Parathyroid adenoma (tissue), 2 donors: ENCODE measurements at regions not wholly inside any gene's neighbourhood (a gene's known extent, or its start where the extent isn't known, plus 50 kb on each side); places are given as distances from the start of the nearest gene placed in this dataset.

Source experiments
- H2AFZ ChIP-seq: fragments of 300-600 bp; sonication (generic); one replicate; pipeline ENCODE4 v1.7.0; 2017; ENCODE audit warnings: antibody characterized with exemption, mild to moderate bottlenecking
- H3K27ac ChIP-seq: fragments of 300-600 bp; sonication (generic); one replicate; pipeline ENCODE4 v1.7.0; 2017
- H3K27me3 ChIP-seq: fragments of 300-600 bp; sonication (generic); one replicate; pipeline ENCODE4 v1.7.0; 2017; ENCODE audit warnings: low read length; ENCODE audit not compliant: control insufficient read depth, insufficient read depth
- H3K36me3 ChIP-seq: fragments of 300-600 bp; sonication (generic); one replicate; pipeline ENCODE4 v1.7.0; 2017; ENCODE audit warnings: low read length; ENCODE audit not compliant: control insufficient read depth, insufficient read depth
- H3K4me1 ChIP-seq: fragments of 300-600 bp; sonication (generic); one replicate; pipeline ENCODE4 v1.7.0; 2017; ENCODE audit warnings: control low read depth
- H3K4me2 ChIP-seq: fragments of 300-600 bp; sonication (generic); one replicate; pipeline ENCODE4 v1.7.0; 2017; ENCODE audit warnings: low read length
- H3K4me3 ChIP-seq: fragments of 300-600 bp; sonication (generic); one replicate; pipeline ENCODE4 v1.7.0; 2017; ENCODE audit warnings: low read depth, low read length
- H3K79me2 ChIP-seq: fragments of 300-600 bp; sonication (generic); one replicate; pipeline ENCODE4 v1.7.0; 2017; ENCODE audit warnings: control low read depth
- H3K9ac ChIP-seq: fragments of 300-600 bp; sonication (generic); one replicate; pipeline ENCODE4 v1.7.0; 2017; ENCODE audit warnings: mild to moderate bottlenecking
- H3K9me3 ChIP-seq: fragments of 300-600 bp; sonication (generic); one replicate; pipeline ENCODE4 v1.7.0; 2017; ENCODE audit warnings: low read length; ENCODE audit not compliant: control insufficient read depth
- TF ChIP-seq, protein P1 (sequence below): fragments of 300-600 bp; sonication (generic); IDR thresholded peaks from one replicate; pipeline ENCODE4 v1.7.0; 2017; ENCODE audit warnings: antibody characterized with exemption, mild to moderate bottlenecking
- donor health status: primary hyperparathyroidism.

DNA sequence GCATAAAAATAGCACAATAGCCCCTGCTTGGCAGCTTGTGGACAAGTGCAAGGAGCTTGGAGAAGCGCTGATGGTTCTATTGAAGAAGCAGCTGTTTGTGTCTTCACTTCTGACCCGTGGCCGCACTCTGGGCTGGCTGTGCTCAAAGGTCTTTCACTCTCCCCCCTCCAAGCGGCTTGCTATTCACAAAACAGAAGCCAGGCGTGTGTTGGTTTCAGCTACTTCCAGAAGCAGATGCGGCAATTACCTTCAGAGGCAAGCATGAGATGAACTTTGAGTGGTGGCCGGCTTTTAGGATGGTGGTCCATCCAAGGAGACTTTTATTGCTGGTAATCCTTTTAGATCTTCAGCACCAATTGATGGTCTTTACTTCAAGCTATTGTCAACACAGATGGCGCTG is 188.5 kb upstream of the ARGLU1 start:
- TF ChIP-seq, protein P1, sequence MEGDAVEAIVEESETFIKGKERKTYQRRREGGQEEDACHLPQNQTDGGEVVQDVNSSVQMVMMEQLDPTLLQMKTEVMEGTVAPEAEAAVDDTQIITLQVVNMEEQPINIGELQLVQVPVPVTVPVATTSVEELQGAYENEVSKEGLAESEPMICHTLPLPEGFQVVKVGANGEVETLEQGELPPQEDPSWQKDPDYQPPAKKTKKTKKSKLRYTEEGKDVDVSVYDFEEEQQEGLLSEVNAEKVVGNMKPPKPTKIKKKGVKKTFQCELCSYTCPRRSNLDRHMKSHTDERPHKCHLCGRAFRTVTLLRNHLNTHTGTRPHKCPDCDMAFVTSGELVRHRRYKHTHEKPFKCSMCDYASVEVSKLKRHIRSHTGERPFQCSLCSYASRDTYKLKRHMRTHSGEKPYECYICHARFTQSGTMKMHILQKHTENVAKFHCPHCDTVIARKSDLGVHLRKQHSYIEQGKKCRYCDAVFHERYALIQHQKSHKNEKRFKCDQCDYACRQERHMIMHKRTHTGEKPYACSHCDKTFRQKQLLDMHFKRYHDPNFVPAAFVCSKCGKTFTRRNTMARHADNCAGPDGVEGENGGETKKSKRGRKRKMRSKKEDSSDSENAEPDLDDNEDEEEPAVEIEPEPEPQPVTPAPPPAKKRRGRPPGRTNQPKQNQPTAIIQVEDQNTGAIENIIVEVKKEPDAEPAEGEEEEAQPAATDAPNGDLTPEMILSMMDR: no peak
- H3K27ac ChIP-seq: no peak overlapping the region
- H3K36me3 ChIP-seq: no peaks in the 10 kb centered on the region
- H3K4me1 ChIP-seq: no peaks in the 10 kb centered on the region
- H3K9me3 ChIP-seq: no peaks in the 10 kb centered on the region
- H3K4me3 ChIP-seq: no peak overlapping the region
- no peaks in the 10 kb centered on the region for H3K79me2 ChIP-seq
- H2AFZ ChIP-seq: no peak overlapping the region
- no peaks in the 10 kb centered on the region for H3K27me3 ChIP-seq
- no peak overlapping the region for H3K4me2 ChIP-seq
- no peak overlapping the region for H3K9ac ChIP-seq

DNA sequence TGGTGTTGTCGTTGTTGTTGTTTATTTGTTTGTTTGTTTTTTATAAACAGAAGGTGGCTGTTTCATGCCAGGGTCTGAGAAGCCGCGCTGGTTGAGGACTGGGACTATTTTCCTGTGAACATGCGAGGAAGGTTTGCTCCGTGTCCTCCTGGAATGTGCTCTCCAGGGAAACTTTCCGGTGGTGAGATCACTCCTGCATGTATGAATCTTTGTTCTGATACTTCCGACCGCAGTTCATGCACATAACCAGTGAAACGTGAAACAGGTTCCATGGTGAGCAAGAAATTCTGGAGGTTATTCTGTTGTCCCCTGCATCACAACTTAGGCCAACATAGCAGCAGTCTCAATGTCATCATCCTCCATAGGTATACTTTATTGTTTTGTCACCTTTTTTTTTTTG is 187.6 kb upstream of the ARGLU1 start:
- Histone ChIP-seq H3K4me1 (no peaks in the 10 kb centered on the region), H3K4me3 (no peak overlapping the region), H3K36me3 (no peaks in the 10 kb centered on the region), H2AFZ (no peak overlapping the region), H3K27ac (no peak overlapping the region), H3K79me2 (no peaks in the 10 kb centered on the region), H3K27me3 (no peaks in the 10 kb centered on the region), H3K9ac (no peak overlapping the region), H3K4me2 (no peak overlapping the region), H3K9me3 (no peaks in the 10 kb centered on the region)
- TF ChIP-seq, protein P1: no peak

DNA sequence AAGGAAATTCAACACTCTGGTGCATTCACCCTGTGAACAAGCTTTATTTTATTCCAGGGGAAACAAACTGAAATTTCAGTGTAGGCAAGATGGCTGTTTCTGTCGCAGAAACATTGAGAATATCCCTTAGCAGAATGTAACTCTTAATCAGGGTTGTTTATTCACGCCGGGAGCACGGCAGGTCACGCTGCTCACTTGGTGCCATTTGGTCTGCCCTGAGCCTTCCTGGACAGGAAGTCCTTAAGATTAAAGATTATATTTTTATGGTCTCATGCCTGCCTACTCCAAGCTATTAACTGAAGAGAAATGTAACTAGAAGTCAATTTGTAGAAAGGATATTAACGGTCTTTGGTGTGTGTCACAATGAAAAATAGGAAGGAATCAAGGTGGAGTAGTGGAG is 185.3 kb upstream of the ARGLU1 start:
- H3K4me1 ChIP-seq: no peaks in the 10 kb centered on the region
- H3K4me3 ChIP-seq: no peak overlapping the region
- H3K4me2 ChIP-seq: peak overlapping the region; percentile 51
- no peaks in the 10 kb centered on the region for H3K9me3 ChIP-seq
- TF ChIP-seq, protein P1: no peak
- no peaks in the 10 kb centered on the region for H3K79me2 ChIP-seq
- H2AFZ ChIP-seq: peak overlapping the region; percentile 63
- peak overlapping the region; percentile 37 for H3K27ac ChIP-seq
- no peaks in the 10 kb centered on the region for H3K36me3 ChIP-seq
- no peaks in the 10 kb centered on the region for H3K27me3 ChIP-seq
- no peak overlapping the region for H3K9ac ChIP-seq

DNA sequence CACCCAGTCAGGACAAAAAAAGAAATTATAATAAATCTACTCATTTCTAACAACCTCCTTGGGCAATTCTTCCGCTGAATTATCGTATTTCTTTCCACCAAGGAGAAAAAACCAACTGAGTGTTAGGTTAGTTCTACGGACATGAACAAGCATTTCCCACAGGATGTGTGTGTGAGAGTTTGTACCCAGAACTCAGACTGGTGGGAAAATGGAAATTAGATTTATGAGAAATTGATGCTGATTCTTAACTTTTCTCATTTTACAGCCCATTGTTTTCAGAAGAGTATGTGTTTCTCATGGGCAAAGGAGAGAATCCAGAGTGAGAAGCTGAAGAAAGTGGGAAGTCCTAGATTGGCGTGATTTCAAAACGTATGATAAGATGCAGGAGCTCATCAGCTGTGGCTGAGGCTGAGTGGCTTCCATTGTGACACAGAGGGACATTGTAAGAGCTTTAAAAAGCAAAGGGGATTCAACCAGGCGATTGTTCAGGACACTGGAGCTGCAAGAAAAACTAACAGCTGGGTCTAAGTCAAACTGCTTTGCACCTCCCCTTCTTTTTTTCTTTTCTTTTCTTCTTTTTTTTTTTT is 184.7 kb upstream of the ARGLU1 start:
- Histone ChIP-seq H2AFZ (no peak overlapping the region), H3K36me3 (no peaks in the 10 kb centered on the region), H3K4me3 (no peak overlapping the region), H3K79me2 (no peaks in the 10 kb centered on the region), H3K4me2 (peak overlapping the region; percentile 51), H3K27me3 (no peaks in the 10 kb centered on the region), H3K27ac (peak overlapping the region; percentile 37), H3K4me1 (no peaks in the 10 kb centered on the region), H3K9me3 (no peaks in the 10 kb centered on the region), H3K9ac (no peak overlapping the region)
- TF ChIP-seq, protein P1: no peak

DNA sequence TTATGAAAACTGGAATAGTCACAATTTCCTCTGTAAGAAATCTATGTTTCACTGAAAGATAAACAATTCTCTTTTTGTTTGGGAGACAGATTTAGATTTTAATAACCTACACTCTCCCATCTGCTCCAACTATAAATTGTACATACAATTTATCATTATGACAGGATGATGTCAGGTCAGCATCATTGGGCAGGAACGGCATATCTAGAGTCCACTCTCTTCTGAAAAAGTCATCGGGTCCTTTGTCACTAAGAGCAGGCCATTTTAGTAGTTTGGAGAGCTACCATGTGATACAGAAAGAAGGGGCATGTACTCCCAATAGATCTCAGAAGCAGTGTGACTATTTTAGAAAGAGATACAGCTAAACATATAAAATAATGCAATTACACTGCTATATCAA is 180.8 kb upstream of the ARGLU1 start:
- Histone ChIP-seq H3K36me3 (no peaks in the 10 kb centered on the region), H3K27me3 (no peaks in the 10 kb centered on the region), H3K4me2 (no peak overlapping the region), H2AFZ (no peak overlapping the region), H3K9ac (no peak overlapping the region), H3K79me2 (no peaks in the 10 kb centered on the region), H3K4me1 (no peaks in the 10 kb centered on the region), H3K27ac (no peak overlapping the region), H3K4me3 (no peak overlapping the region), H3K9me3 (no peaks in the 10 kb centered on the region)
- TF ChIP-seq, protein P1: no peak
